DOHH2 (cell line): ENCODE measurements at regions not wholly inside any gene's neighbourhood (a gene's known extent, or its start where the extent isn't known, plus 50 kb on each side); places are given as distances from the start of the nearest gene placed in this dataset.

Experiments used
- EZH2phosphoT487 ChIP-seq: fragments of 200-600 bp; sonication (generic); IDR thresholded peaks from 2 replicates; pipeline ENCODE4 v1.6.1; 2017; ENCODE audit warnings: borderline replicate concordance, mild to moderate bottlenecking, antibody characterized with exemption, low read length, moderate library complexity, mixed read lengths
- TF ChIP-seq, protein P1 (sequence below): fragments of 200-600 bp; sonication (generic); IDR thresholded peaks from one replicate; pipeline ENCODE4 v1.5.1; 2014; ENCODE audit warnings: antibody characterized with exemption, mild to moderate bottlenecking, low read depth, low read length; ENCODE audit not compliant: poor library complexity, severe bottlenecking

DNA sequence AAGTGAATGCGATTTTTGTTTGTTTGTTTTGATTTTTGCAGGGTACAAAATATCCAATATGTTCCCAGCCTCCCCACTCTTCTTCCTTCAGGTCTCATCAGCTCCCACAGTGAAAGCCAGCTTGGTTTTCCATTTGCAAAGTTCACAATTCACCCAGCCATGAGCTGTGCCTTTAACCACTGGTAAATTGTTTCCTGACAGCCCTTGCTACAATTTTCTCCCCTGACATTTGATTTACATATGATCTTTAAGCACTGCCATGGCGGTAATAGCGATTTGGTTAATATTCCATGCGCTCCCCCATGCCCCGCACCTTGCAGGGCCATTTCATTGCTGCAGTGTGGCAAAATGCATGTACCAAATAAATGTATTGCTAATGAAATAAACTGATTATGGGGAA lies 385.9 kb downstream of the MIAT start:
- TF ChIP-seq, protein P1, sequence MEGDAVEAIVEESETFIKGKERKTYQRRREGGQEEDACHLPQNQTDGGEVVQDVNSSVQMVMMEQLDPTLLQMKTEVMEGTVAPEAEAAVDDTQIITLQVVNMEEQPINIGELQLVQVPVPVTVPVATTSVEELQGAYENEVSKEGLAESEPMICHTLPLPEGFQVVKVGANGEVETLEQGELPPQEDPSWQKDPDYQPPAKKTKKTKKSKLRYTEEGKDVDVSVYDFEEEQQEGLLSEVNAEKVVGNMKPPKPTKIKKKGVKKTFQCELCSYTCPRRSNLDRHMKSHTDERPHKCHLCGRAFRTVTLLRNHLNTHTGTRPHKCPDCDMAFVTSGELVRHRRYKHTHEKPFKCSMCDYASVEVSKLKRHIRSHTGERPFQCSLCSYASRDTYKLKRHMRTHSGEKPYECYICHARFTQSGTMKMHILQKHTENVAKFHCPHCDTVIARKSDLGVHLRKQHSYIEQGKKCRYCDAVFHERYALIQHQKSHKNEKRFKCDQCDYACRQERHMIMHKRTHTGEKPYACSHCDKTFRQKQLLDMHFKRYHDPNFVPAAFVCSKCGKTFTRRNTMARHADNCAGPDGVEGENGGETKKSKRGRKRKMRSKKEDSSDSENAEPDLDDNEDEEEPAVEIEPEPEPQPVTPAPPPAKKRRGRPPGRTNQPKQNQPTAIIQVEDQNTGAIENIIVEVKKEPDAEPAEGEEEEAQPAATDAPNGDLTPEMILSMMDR, result no peak
- TF ChIP-seq EZH2phosphoT487, result no peak
